T-helper 2 cell treated with Interferon-gamma antibody and Interleukin-4, amounts not matched to agents 5 μg/mL and 100 μg/mL, for 36 hours (primary cell): ENCODE measurements at regions not wholly inside any gene's neighbourhood (a gene's known extent, or its start where the extent isn't known, plus 50 kb on each side); places are given as distances from the start of the nearest gene placed in this dataset.
"Not testable (repeated sequence)": the region's sequence is repeated elsewhere in the genome, so short reads cannot be mapped to it uniquely, and the experiment has no call there.

Experiments used
- DNase-seq: peaks from one replicate; pipeline ENCODE4 v3.0.0; 2021; ENCODE audit warnings: low spot score
- H3K27ac Mint-ChIP-seq: one replicate; pipeline ENCODE4 v1.8.0; 2021; ENCODE audit warnings: mild to moderate bottlenecking, mixed read lengths
- H3K27me3 Mint-ChIP-seq: one replicate; pipeline ENCODE4 v1.8.0; 2021; ENCODE audit warnings: low read depth, mixed read lengths
- H3K36me3 Mint-ChIP-seq: one replicate; pipeline ENCODE4 v1.8.0; 2021; ENCODE audit warnings: low read depth, mixed read lengths
- H3K4me1 Mint-ChIP-seq: one replicate; pipeline ENCODE4 v1.8.0; 2021; ENCODE audit warnings: low read depth, mixed read lengths
- H3K4me3 Mint-ChIP-seq: one replicate; pipeline ENCODE4 v1.8.0; 2022; ENCODE audit warnings: mild to moderate bottlenecking, moderate library complexity, mixed read lengths
- H3K9me3 Mint-ChIP-seq: one replicate; pipeline ENCODE4 v1.8.0; 2021; ENCODE audit warnings: mixed read lengths

- no peak for DNase-seq
- H3K36me3 Mint-ChIP-seq: no peaks in the 10 kb centered on the region
- no peaks in the 10 kb centered on the region for H3K9me3 Mint-ChIP-seq
- H3K4me1 Mint-ChIP-seq: no peaks in the 10 kb centered on the region
- H3K27me3 Mint-ChIP-seq: peaks cover 26% of the 10 kb centered on the region
- H3K4me3 Mint-ChIP-seq: no peak overlapping the region
- no peak overlapping the region for H3K27ac Mint-ChIP-seq
Observed at GRCh38 chr3:184486614-184487013, 75.0 kb upstream of the EPHB3 start.

- DNase-seq: no peak
- Mint-ChIP-seq H3K27me3 (peaks cover 40% of the 10 kb centered on the region), H3K36me3 (no peaks in the 10 kb centered on the region), H3K4me3 (no peak overlapping the region), H3K9me3 (no peaks in the 10 kb centered on the region), H3K27ac (no peak overlapping the region), H3K4me1 (peaks cover 4% of the 10 kb centered on the region)
Observed at GRCh38 chr3:184488577-184488976, 73.0 kb upstream of the EPHB3 start.

GRCh38 chr3:184489268-184489841 is 72.2 kb upstream of the EPHB3 start:
- Mint-ChIP-seq H3K36me3 (no peaks in the 10 kb centered on the region), H3K4me3 (no peak overlapping the region), H3K27ac (no peak overlapping the region), H3K9me3 (no peaks in the 10 kb centered on the region), H3K4me1 (peaks cover 4% of the 10 kb centered on the region), H3K27me3 (peaks cover 47% of the 10 kb centered on the region)
- no peak for DNase-seq

DNA sequence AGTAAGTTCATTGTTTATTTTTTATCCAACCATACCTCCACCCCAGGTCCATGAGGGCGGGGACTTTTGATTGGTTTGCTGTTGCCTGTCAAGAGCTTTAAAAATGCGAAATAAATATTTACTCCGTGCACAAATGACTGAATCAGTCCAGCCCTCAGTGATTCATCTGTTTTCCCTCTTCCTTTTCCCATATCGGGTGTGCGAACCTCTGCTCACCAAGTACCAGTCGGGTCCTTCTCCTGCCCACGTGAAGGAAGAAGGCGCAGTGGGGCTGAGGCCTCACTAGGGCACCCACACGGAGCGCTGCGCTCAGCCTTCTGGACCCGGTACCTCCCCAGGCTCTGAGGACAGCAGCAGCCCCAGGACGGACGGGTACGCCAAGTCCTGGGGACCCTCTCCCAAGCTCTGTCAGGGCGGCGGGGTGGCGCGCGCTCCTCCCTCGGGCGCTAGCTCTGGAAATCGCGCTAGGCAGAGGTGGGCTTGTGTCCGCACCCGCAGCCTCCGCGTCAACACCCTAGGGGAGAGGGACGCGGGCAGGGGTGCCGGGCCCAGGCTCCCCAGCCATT is 70.5 kb upstream of the EPHB3 start:
- peaks cover 4% of the 10 kb centered on the region for H3K4me1 Mint-ChIP-seq
- H3K4me3 Mint-ChIP-seq: no peak overlapping the region
- no peaks in the 10 kb centered on the region for H3K36me3 Mint-ChIP-seq
- no peaks in the 10 kb centered on the region for H3K9me3 Mint-ChIP-seq
- no peak overlapping the region for H3K27ac Mint-ChIP-seq
- peaks cover 50% of the 10 kb centered on the region for H3K27me3 Mint-ChIP-seq
- no peak for DNase-seq

- Mint-ChIP-seq H3K9me3 (no peaks in the 10 kb centered on the region), H3K4me3 (peak overlapping the region; percentile 44), H3K27me3 (peaks cover 52% of the 10 kb centered on the region), H3K27ac (no peak overlapping the region), H3K4me1 (peaks cover 4% of the 10 kb centered on the region), H3K36me3 (no peaks in the 10 kb centered on the region)
- DNase-seq: no peak
Observed at GRCh38 chr3:184491867-184492615, 69.5 kb upstream of the EPHB3 start.

- Mint-ChIP-seq H3K27ac (no peak overlapping the region), H3K4me3 (no peak overlapping the region), H3K36me3 (no peaks in the 10 kb centered on the region), H3K9me3 (no peaks in the 10 kb centered on the region), H3K27me3 (peaks cover 35% of the 10 kb centered on the region), H3K4me1 (peaks cover 4% of the 10 kb centered on the region)
- no peak for DNase-seq
Observed at GRCh38 chr3:184496933-184497332, 64.7 kb upstream of the EPHB3 start.

DNA sequence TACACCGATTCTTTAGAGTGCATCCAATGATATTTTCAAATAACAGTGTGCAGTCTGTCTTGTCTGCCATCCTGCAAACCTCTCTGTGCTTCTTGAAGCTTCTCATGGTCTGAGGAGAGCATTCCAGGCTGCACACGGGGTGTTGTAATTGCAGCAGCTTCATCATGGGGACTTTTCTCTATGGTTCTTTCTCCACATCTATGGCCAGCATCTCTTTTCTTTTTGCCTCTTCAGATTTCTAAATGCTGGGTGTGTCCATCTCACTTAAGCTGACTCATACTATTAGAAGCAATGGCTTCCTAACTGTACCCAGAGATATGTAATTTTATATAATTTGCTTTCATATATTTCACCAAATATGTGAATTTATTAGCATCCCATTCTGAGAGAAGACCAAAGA is 63.8 kb upstream of the EPHB3 start:
- no peak for DNase-seq
- H3K4me1 Mint-ChIP-seq: no peaks in the 10 kb centered on the region
- peaks cover 33% of the 10 kb centered on the region for H3K27me3 Mint-ChIP-seq
- no peak overlapping the region for H3K27ac Mint-ChIP-seq
- no peaks in the 10 kb centered on the region for H3K36me3 Mint-ChIP-seq
- no peaks in the 10 kb centered on the region for H3K9me3 Mint-ChIP-seq
- no peak overlapping the region for H3K4me3 Mint-ChIP-seq

- Mint-ChIP-seq H3K4me1 (no peaks in the 10 kb centered on the region), H3K27ac (no peak overlapping the region), H3K27me3 (peaks cover 28% of the 10 kb centered on the region)
Observed at GRCh38 chr3:184498986-184499606, 62.5 kb upstream of the EPHB3 start.

GRCh38 chr3:184500344-184500923 is 61.2 kb upstream of the EPHB3 start:
- Mint-ChIP-seq H3K27me3 (peaks cover 29% of the 10 kb centered on the region), H3K4me3 (no peak overlapping the region), H3K9me3 (no peaks in the 10 kb centered on the region), H3K4me1 (no peaks in the 10 kb centered on the region), H3K27ac (no peak overlapping the region), H3K36me3 (no peaks in the 10 kb centered on the region)
- no peak for DNase-seq

More at GRCh38 chr3:184498986-184499606, 62.5 kb upstream of the EPHB3 start:
- Mint-ChIP-seq H3K9me3 (no peaks in the 10 kb centered on the region), H3K36me3 (no peaks in the 10 kb centered on the region), H3K4me3 (no peak overlapping the region)
- no peak for DNase-seq

- no peaks in the 10 kb centered on the region for H3K9me3 Mint-ChIP-seq
- H3K27me3 Mint-ChIP-seq: peaks cover 34% of the 10 kb centered on the region
- no peak overlapping the region for H3K27ac Mint-ChIP-seq
- no peaks in the 10 kb centered on the region for H3K4me1 Mint-ChIP-seq
- H3K4me3 Mint-ChIP-seq: no peak overlapping the region
- no peaks in the 10 kb centered on the region for H3K36me3 Mint-ChIP-seq
- DNase-seq: no peak
Observed at GRCh38 chr3:184502123-184502667, 59.4 kb upstream of the EPHB3 start.

DNA sequence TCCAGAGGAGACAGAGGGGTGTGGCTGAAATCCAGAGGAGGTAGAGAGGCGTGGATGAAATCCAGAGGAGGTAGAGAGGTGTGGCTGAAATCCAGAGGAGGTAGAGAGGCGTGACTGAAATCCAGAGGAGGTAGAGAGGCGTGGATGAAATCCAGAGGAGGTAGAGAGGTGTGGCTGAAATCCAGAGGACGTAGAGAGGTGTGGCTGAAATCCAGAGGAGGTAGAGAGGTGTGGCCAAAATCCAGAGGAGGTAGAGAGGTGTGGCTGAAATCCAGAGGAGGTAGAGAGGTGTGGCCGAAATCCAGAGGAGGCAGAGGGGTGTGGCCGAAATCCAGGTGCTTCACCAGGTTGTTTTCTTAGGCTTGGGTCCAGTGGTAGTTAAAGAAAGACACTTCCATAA is 58.7 kb upstream of the EPHB3 start:
- not testable (repeated sequence) for H3K4me1 Mint-ChIP-seq, H3K9me3 Mint-ChIP-seq, H3K4me3 Mint-ChIP-seq, H3K27ac Mint-ChIP-seq, DNase-seq, H3K36me3 Mint-ChIP-seq
- peaks cover 33% of the 10 kb centered on the region for H3K27me3 Mint-ChIP-seq

DNA sequence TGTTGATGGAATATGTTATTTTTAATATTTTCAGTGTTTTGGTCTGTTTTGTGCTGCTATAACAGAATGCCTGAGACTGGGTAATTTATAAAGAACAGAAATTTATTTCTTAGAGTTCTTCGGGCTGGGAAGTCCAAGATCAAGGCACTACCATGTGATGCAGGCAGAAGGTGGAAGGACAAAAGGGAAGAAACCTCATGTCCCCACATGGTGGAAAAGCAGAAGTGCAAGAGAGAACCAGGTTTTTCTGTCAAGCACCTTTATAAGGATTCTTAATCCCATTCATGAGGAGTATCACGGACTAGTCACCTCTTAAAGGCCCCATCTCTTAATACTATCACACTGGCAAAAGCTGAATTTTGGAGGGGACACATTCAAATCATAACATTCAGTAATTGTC is 57.9 kb upstream of the EPHB3 start:
- no peak overlapping the region for H3K4me3 Mint-ChIP-seq
- no peak overlapping the region for H3K27ac Mint-ChIP-seq
- no peaks in the 10 kb centered on the region for H3K36me3 Mint-ChIP-seq
- H3K4me1 Mint-ChIP-seq: no peaks in the 10 kb centered on the region
- H3K9me3 Mint-ChIP-seq: no peaks in the 10 kb centered on the region
- H3K27me3 Mint-ChIP-seq: peaks cover 26% of the 10 kb centered on the region
- DNase-seq: no peak

DNA sequence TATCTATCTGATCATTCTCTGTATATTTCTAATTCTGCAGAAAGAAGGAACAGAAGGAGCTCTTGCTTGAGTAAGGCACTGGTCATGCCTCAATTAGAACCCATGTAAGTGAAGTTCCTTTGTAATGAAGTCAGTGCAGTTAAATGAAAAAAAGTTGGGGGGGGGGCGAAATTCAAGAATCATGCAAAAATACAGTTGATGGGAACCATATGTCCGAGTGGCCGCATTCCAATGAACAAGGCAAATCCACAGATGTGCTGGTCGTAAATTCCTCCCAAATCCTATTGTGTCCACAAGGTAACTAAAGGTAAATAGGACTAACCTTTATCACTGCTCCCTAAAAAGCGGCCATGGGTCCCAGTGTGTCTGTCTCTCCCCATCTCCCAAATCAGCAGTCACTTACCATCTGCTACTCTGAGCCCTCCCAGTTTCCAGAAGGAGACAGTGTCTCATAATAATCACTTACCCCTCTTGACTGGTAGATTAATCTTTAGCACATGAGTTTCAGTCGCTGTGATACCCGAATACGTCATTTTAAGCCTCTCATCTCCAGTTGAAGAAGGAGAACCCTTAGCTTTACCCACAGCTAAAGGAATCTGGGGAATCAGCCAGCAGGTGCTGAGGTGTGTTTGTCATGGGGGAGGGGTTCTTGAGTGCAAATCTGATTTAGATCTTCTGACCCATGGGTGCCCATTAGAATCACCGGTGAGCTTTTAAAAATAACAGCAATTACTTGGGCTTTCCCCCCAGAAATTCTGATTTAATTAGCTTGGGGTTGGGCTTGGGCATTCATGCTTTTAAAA is 56.3 kb upstream of the EPHB3 start:
- Mint-ChIP-seq H3K36me3 (no peaks in the 10 kb centered on the region), H3K27me3 (peaks cover 33% of the 10 kb centered on the region), H3K4me1 (no peaks in the 10 kb centered on the region), H3K9me3 (no peaks in the 10 kb centered on the region), H3K4me3 (no peak overlapping the region), H3K27ac (no peak overlapping the region)
- DNase-seq: no peak
